ENCODE measurements at regions not wholly inside any gene's neighbourhood (a gene's known extent, or its start where the extent isn't known, plus 50 kb on each side); places are given as distances from the start of the nearest gene placed in this dataset.

GRCh38 chr4:30879855-30880598 is 159.9 kb downstream of the PCDH7 start:
- no peak for DNase-seq

- DNase-seq, result no peak
Observed at GRCh38 chr4:30881985-30882384, 161.8 kb downstream of the PCDH7 start.

GRCh38 chr4:30882443-30882842 is 162.3 kb downstream of the PCDH7 start:
- no peak for DNase-seq

- DNase-seq, result no peak
Observed at GRCh38 chr4:30882995-30883675, 163.0 kb downstream of the PCDH7 start.

- no peak for DNase-seq
Observed at GRCh38 chr4:30901461-30902451, 181.6 kb downstream of the PCDH7 start.

GRCh38 chr4:30903502-30904214 is 183.5 kb downstream of the PCDH7 start:
- no peak for DNase-seq

GRCh38 chr4:30904215-30904555 is 184.0 kb downstream of the PCDH7 start:
- DNase-seq, result no peak

- DNase-seq, result no peak
Observed at GRCh38 chr4:30904588-30904987, 184.4 kb downstream of the PCDH7 start.

GRCh38 chr4:30912098-30912714 is 192.0 kb downstream of the PCDH7 start:
- DNase-seq, result no peak

GRCh38 chr4:30916337-30917274 is 196.4 kb downstream of the PCDH7 start:
- DNase-seq, result no peak

- no peak for DNase-seq
Observed at GRCh38 chr4:30917946-30918345, 197.8 kb downstream of the PCDH7 start.

- DNase-seq, result no peak
Observed at GRCh38 chr4:30919458-30919857, 199.3 kb downstream of the PCDH7 start.

- no peak for DNase-seq
Observed at GRCh38 chr4:30920043-30920442, 199.9 kb downstream of the PCDH7 start.

- no peak for DNase-seq
Observed at GRCh38 chr4:30922625-30923024, 202.5 kb downstream of the PCDH7 start.

GRCh38 chr4:30924495-30924894 is 204.3 kb downstream of the PCDH7 start:
- no peak for DNase-seq

GRCh38 chr4:30929649-30930048 is 209.5 kb downstream of the PCDH7 start:
- no peak for DNase-seq

- no peak for DNase-seq
Observed at GRCh38 chr4:30930276-30930675, 210.1 kb downstream of the PCDH7 start.

- no peak for DNase-seq
Observed at GRCh38 chr4:30932581-30932980, 212.4 kb downstream of the PCDH7 start.

GRCh38 chr4:30939069-30939468 is 218.9 kb downstream of the PCDH7 start:
- no peak for DNase-seq

- no peak for DNase-seq
Observed at GRCh38 chr4:30939684-30940083, 219.5 kb downstream of the PCDH7 start.

GRCh38 chr4:30941641-30942040 is 221.5 kb downstream of the PCDH7 start:
- no peak for DNase-seq

All from NCI-H2029 (cell line).